GM20000 (cell line): ENCODE measurements at regions not wholly inside any gene's neighbourhood (a gene's known extent, or its start where the extent isn't known, plus 50 kb on each side); places are given as distances from the start of the nearest gene placed in this dataset.

Experiments used
- DNase-seq: peaks from one replicate; pipeline ENCODE4 v3.0.0; 2012; ENCODE audit warnings: low spot score
- TF ChIP-seq, protein P1 (sequence below): IDR thresholded peaks from 2 replicates; pipeline ENCODE4 v1.5.1; 2012; ENCODE audit warnings: mild to moderate bottlenecking, control low read depth; ENCODE audit errors: extremely low read depth, missing control alignments

DNA sequence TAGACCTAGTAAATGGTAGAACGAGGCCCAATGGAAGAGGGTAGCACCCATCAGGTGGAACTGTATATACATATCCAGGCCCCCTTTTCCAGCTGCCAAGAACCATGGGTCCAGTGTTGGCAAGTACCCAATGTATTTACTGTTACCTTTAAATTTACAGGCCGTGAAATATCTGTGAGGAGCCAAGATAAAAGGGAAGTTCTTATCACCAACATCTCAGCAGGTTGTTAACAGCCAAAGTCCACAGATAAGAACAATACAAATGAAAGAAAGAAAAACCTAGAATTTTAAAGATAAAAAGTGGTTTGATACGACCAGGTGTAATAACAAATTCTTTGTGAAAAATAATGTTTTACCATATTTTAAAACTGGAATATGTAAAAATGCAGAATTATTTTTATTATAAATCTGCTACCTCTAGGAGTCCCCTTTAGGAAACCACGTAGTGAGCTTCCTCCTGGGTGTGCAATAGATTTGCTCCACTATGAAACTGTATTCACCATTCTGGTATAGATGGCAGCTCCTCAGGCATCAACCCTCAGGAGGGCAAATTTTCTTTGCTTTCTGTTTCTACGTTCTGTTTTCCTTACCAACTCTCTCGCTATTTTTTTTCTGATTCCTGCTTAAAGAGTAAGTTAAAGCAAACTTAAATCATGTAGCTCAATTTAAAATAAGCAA, 292.2 kb upstream of the SLC10A2 start:
- no peak for DNase-seq
- TF ChIP-seq, protein P1, sequence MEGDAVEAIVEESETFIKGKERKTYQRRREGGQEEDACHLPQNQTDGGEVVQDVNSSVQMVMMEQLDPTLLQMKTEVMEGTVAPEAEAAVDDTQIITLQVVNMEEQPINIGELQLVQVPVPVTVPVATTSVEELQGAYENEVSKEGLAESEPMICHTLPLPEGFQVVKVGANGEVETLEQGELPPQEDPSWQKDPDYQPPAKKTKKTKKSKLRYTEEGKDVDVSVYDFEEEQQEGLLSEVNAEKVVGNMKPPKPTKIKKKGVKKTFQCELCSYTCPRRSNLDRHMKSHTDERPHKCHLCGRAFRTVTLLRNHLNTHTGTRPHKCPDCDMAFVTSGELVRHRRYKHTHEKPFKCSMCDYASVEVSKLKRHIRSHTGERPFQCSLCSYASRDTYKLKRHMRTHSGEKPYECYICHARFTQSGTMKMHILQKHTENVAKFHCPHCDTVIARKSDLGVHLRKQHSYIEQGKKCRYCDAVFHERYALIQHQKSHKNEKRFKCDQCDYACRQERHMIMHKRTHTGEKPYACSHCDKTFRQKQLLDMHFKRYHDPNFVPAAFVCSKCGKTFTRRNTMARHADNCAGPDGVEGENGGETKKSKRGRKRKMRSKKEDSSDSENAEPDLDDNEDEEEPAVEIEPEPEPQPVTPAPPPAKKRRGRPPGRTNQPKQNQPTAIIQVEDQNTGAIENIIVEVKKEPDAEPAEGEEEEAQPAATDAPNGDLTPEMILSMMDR: no peak

DNA sequence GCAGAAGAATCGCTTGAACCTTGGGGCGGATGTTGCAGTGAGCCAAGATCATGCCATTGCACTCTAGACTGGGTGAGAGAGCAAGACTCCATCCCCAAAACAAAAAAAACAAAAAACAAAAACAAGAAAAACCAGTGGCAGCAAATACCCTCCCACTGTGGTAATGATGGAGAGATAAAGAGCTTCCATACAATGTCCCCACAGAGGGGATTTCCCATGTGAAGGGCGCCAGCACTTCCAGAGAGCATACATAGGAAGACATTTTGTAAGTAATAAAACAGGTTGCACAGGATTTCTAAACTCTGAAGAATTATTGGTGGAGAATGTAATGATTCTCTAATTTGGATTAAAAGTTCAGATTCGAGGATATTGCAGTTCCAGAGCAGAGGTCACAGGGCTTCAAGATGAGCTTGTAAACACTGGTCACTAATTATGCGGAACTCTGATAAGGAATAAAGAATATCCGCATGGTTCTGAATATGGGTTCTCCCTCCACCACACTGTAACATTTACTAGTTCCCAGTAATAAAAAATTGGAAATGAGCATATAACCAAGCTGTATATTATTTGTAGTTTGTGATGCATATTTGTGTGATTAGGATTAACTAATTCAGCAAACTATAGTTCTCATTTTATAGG, 290.1 kb upstream of the SLC10A2 start:
- TF ChIP-seq, protein P1: no peak
- DNase-seq: no peak

GRCh38 chr13:103354171-103354570, 288.0 kb upstream of the SLC10A2 start:
- no peak for DNase-seq
- TF ChIP-seq, protein P1: no peak

- DNase-seq: no peak
- TF ChIP-seq, protein P1: no peak
These were observed 285.0 kb upstream of the SLC10A2 start for GRCh38 chr13:103351035-103351828.

- DNase-seq: no peak
- TF ChIP-seq, protein P1: no peak
These were observed 283.9 kb upstream of the SLC10A2 start for GRCh38 chr13:103350147-103350546.

GRCh38 chr13:103349211-103349980, 283.2 kb upstream of the SLC10A2 start:
- no peak for DNase-seq
- TF ChIP-seq, protein P1: no peak
